ENCODE measurements at regions not wholly inside any gene's neighbourhood (a gene's known extent, or its start where the extent isn't known, plus 50 kb on each side); places are given as distances from the start of the nearest gene placed in this dataset.

- H3K27ac ChIP-seq (ENCODE audit: extremely low read depth, low read depth, low read length) = no peak overlapping the region
- H3K4me3 ChIP-seq (ENCODE audit: low read depth, low read length) = no peak overlapping the region
- H3K9me3 ChIP-seq (ENCODE audit: control insufficient read depth, insufficient read depth, low read depth, low read length) = no peaks in the 10 kb centered on the region
- ChIA-PET CTCF (no interaction called here), POLR2A (no interaction called here)
- H3K4me1 ChIP-seq (ENCODE audit: control insufficient read depth, insufficient read depth, low read length) = no peaks in the 10 kb centered on the region
- TF ChIP-seq ZNF629 (tag by site-specific recombination; IDR thresholded peaks at IDR 0.05) (no peak), SETDB1 (IDR thresholded peaks at IDR 0.05; ENCODE audit: insufficient read length, low read length) (no peak), HIC1 (tag by site-specific recombination; IDR thresholded peaks at IDR 0.05) (no peak), ZNF510 (tag by site-specific recombination; IDR thresholded peaks at IDR 0.05; ENCODE audit: insufficient replicate concordance) (no peak), ZNF394 (tag by site-specific recombination; IDR thresholded peaks at IDR 0.05; ENCODE audit: borderline replicate concordance) (no peak), ZNF404 (tag by site-specific recombination; IDR thresholded peaks at IDR 0.05) (no peak), ZNF585B (tag by site-specific recombination; IDR thresholded peaks at IDR 0.05) (no peak), ZFP37 (tag by site-specific recombination; IDR thresholded peaks at IDR 0.05) (no peak), ZNF549 (tag by site-specific recombination; IDR thresholded peaks at IDR 0.05) (no peak), ZNF530 (tag by site-specific recombination; IDR thresholded peaks at IDR 0.05; ENCODE audit: low read depth) (no peak), ZNF23 (tag by site-specific recombination; IDR thresholded peaks at IDR 0.05; ENCODE audit: borderline replicate concordance) (no peak), ZNF146 (tag by site-specific recombination; IDR thresholded peaks at IDR 0.05) (no peak), ZFHX2 (tag by site-specific recombination; conservative IDR thresholded peaks at IDR 0.05) (no peak), ZNF558 (tag by site-specific recombination; IDR thresholded peaks at IDR 0.05) (no peak)
- H3K36me3 ChIP-seq (ENCODE audit: control insufficient read depth in 2 of 2, insufficient read depth in 1 of 2, low read length in 2 of 2) = no peaks in the 10 kb centered on the region
Measured at GRCh38 chr7:69419934-69420333, 178.3 kb upstream of the AUTS2 start.

- H3K36me3 ChIP-seq (ENCODE audit: control insufficient read depth in 2 of 2, insufficient read depth in 1 of 2, low read length in 2 of 2) = no peaks in the 10 kb centered on the region
- TF ChIP-seq ZIC2 (tag by site-specific recombination; IDR thresholded peaks at IDR 0.05) (no peak), PRDM10 (tag by site-specific recombination; IDR thresholded peaks at IDR 0.05) (peak; percentile 58; the same call in 1 of the 2 replicates), WT1 (tag by site-specific recombination; IDR thresholded peaks at IDR 0.05) (no peak)
- no peak overlapping the region for H3K27ac ChIP-seq (ENCODE audit: extremely low read depth, low read depth, low read length)
- H3K4me3 ChIP-seq (ENCODE audit: low read depth, low read length) = no peak overlapping the region
- ChIA-PET POLR2A (no interaction called here), CTCF (no interaction called here)
- H3K4me1 ChIP-seq (ENCODE audit: control insufficient read depth, insufficient read depth, low read length) = no peaks in the 10 kb centered on the region
- no peaks in the 10 kb centered on the region for H3K9me3 ChIP-seq (ENCODE audit: control insufficient read depth, insufficient read depth, low read depth, low read length)
Measured at GRCh38 chr7:69422574-69422985, 175.7 kb upstream of the AUTS2 start.

- H3K4me3 ChIP-seq (ENCODE audit: low read depth, low read length) = no peak overlapping the region
- H3K9me3 ChIP-seq (ENCODE audit: control insufficient read depth, insufficient read depth, low read depth, low read length) = no peaks in the 10 kb centered on the region
- H3K27ac ChIP-seq (ENCODE audit: extremely low read depth, low read depth, low read length) = no peak overlapping the region
- H3K4me1 ChIP-seq (ENCODE audit: control insufficient read depth, insufficient read depth, low read length) = no peaks in the 10 kb centered on the region
- no peaks in the 10 kb centered on the region for H3K36me3 ChIP-seq (ENCODE audit: control insufficient read depth in 2 of 2, insufficient read depth in 1 of 2, low read length in 2 of 2)
- CTCF ChIA-PET = no interaction called here
- POLR2A ChIA-PET = no interaction called here
- TF ChIP-seq ZFHX2 (tag by site-specific recombination; conservative IDR thresholded peaks at IDR 0.05) (no peak), TSHZ1 (tag by site-specific recombination; IDR thresholded peaks at IDR 0.05; ENCODE audit: borderline replicate concordance) (no peak), ZBTB49 (tag by site-specific recombination; IDR thresholded peaks at IDR 0.05; ENCODE audit: low read depth) (no peak), ZNF202 (tag by site-specific recombination; IDR thresholded peaks at IDR 0.05; ENCODE audit: borderline replicate concordance) (no peak), ZNF140 (tag by site-specific recombination; IDR thresholded peaks at IDR 0.05) (no peak)
Measured at GRCh38 chr7:69426705-69427104, 171.6 kb upstream of the AUTS2 start.

Measured in HEK293 (cell line).